IMR-90 (cell line): ENCODE measurements at regions not wholly inside any gene's neighbourhood (a gene's known extent, or its start where the extent isn't known, plus 50 kb on each side); places are given as distances from the start of the nearest gene placed in this dataset.
A peak's percentile ranks its signal among the peaks of the same experiment; 100 is the strongest.

Experiments used
- BHLHE40 ChIP-seq: fragments of 150-350 bp; IDR thresholded peaks from 2 replicates; pipeline ENCODE4 v1.6.1; 2016; ENCODE audit warnings: mild to moderate bottlenecking, low read depth, low read length
- CEBPB ChIP-seq: IDR thresholded peaks from 2 replicates; pipeline ENCODE4 v1.6.1; 2012; ENCODE audit warnings: low read depth, low read length, improper control_type of control experiment
- MAFK ChIP-seq: IDR thresholded peaks from 2 replicates; pipeline ENCODE4 v1.6.1; 2012; ENCODE audit warnings: low read depth, low read length, improper control_type of control experiment
- MXI1 ChIP-seq: IDR thresholded peaks from 2 replicates; pipeline ENCODE4 v1.6.1; 2012; ENCODE audit warnings: low read depth, mild to moderate bottlenecking, low read length, moderate library complexity, borderline replicate concordance
- POLR2A ChIP-seq: IDR thresholded peaks from 2 replicates; pipeline ENCODE4 v1.6.1; 2012; ENCODE audit warnings: mild to moderate bottlenecking, low read depth, low read length
- RCOR1 ChIP-seq: IDR thresholded peaks from 2 replicates; pipeline ENCODE4 v1.6.1; 2012; ENCODE audit warnings: mild to moderate bottlenecking, low read length, improper control_type of control experiment; ENCODE audit not compliant: insufficient replicate concordance
- SMC3 ChIP-seq: fragments of 150-350 bp; IDR thresholded peaks from 2 replicates; pipeline ENCODE4 v1.6.1; 2016; ENCODE audit warnings: low read depth, mild to moderate bottlenecking, antibody characterized with exemption, low read length, moderate library complexity
- TF ChIP-seq, protein P1 (sequence below): conservative IDR thresholded peaks from 2 replicates; pipeline ENCODE4 v1.5.1; 2012; ENCODE audit warnings: mild to moderate bottlenecking, low read depth, low read length, improper control_type of control experiment
- TF ChIP-seq, protein P2 (sequence below): fragments of 150-350 bp; IDR thresholded peaks from 2 replicates; pipeline ENCODE4 v1.6.1; 2016; ENCODE audit warnings: low read depth, mild to moderate bottlenecking, low read length, moderate library complexity, borderline replicate concordance
- TF ChIP-seq, protein P3 (sequence below): fragments of 150-350 bp; IDR thresholded peaks from 2 replicates; pipeline ENCODE4 v1.6.1; 2017; ENCODE audit warnings: mild to moderate bottlenecking, antibody characterized with exemption, low read length, low read depth

DNA sequence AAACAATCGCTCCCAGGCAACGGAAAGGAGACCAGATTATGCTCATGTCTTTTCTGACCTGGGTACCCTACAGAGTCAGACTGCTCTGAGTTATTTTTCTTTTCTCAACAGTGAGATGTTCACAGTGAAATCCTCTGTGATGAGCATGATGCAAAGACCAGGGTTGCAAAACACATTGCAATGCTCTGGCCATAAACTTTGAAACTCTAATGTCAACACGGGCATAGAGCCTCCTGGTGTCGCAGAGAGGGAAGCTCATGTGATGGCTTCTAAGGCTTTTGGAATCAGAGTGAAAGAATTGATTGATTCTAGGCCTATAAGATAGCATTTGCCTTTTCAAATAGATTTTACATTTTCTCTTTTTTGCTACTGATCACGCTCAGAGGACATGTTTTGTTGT, 193.4 kb downstream of the RASSF9 start:
- TF ChIP-seq, protein P1, sequence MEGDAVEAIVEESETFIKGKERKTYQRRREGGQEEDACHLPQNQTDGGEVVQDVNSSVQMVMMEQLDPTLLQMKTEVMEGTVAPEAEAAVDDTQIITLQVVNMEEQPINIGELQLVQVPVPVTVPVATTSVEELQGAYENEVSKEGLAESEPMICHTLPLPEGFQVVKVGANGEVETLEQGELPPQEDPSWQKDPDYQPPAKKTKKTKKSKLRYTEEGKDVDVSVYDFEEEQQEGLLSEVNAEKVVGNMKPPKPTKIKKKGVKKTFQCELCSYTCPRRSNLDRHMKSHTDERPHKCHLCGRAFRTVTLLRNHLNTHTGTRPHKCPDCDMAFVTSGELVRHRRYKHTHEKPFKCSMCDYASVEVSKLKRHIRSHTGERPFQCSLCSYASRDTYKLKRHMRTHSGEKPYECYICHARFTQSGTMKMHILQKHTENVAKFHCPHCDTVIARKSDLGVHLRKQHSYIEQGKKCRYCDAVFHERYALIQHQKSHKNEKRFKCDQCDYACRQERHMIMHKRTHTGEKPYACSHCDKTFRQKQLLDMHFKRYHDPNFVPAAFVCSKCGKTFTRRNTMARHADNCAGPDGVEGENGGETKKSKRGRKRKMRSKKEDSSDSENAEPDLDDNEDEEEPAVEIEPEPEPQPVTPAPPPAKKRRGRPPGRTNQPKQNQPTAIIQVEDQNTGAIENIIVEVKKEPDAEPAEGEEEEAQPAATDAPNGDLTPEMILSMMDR = peak; percentile 61
- no peak for TF ChIP-seq BHLHE40
- TF ChIP-seq POLR2A = no peak
- peak; percentile 60 for TF ChIP-seq SMC3
- TF ChIP-seq, protein P2, sequence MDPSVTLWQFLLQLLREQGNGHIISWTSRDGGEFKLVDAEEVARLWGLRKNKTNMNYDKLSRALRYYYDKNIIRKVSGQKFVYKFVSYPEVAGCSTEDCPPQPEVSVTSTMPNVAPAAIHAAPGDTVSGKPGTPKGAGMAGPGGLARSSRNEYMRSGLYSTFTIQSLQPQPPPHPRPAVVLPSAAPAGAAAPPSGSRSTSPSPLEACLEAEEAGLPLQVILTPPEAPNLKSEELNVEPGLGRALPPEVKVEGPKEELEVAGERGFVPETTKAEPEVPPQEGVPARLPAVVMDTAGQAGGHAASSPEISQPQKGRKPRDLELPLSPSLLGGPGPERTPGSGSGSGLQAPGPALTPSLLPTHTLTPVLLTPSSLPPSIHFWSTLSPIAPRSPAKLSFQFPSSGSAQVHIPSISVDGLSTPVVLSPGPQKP = no peak
- TF ChIP-seq CEBPB = peak; percentile 94
- no peak for TF ChIP-seq MXI1
- no peak for TF ChIP-seq MAFK
- TF ChIP-seq, protein P3, sequence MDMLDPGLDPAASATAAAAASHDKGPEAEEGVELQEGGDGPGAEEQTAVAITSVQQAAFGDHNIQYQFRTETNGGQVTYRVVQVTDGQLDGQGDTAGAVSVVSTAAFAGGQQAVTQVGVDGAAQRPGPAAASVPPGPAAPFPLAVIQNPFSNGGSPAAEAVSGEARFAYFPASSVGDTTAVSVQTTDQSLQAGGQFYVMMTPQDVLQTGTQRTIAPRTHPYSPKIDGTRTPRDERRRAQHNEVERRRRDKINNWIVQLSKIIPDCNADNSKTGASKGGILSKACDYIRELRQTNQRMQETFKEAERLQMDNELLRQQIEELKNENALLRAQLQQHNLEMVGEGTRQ = no peak
- no peak for TF ChIP-seq RCOR1
